Cardiac muscle cell (in vitro differentiated cells and primary cell): ENCODE measurements at regions not wholly inside any gene's neighbourhood (a gene's known extent, or its start where the extent isn't known, plus 50 kb on each side); places are given as distances from the start of the nearest gene placed in this dataset.

ENCODE experiments used
- DNase-seq, 2 donors: peaks; one replicate each; pipeline versions ENCODE4 v3.0.0 to v3.0.0-alpha.2; 2010 to 2017; ENCODE audit warnings: low read depth in 1 of 2, low spot score in 1 of 2
- H3K27ac ChIP-seq: fragments of 200-600 bp; sonication (generic); 2 replicates; pipeline ENCODE4 v1.5.1; 2016
- H3K27me3 ChIP-seq: fragments of 200-600 bp; sonication (generic); 2 replicates; pipeline ENCODE4 v1.6.0; 2016; ENCODE audit warnings: control low read depth
- H3K36me3 ChIP-seq: fragments of 200-600 bp; sonication (generic); 2 replicates; pipeline ENCODE4 v1.5.1; 2016; ENCODE audit warnings: control low read depth
- H3K4me1 ChIP-seq: fragments of 200-600 bp; sonication (generic); 2 replicates; pipeline ENCODE4 v1.8.1; 2017; ENCODE audit warnings: low read depth, mild to moderate bottlenecking, mixed run types
- H3K4me3 ChIP-seq: fragments of 200-600 bp; sonication (generic); 2 replicates; pipeline ENCODE4 v1.5.1; 2016; ENCODE audit warnings: mild to moderate bottlenecking
- H3K9me3 ChIP-seq: fragments of 200-600 bp; sonication (generic); 2 replicates; pipeline ENCODE4 v1.5.1; 2017; ENCODE audit warnings: low read depth, mild to moderate bottlenecking, control low read depth
- CTCF ChIP-seq: IDR thresholded peaks from 2 replicates; pipeline ENCODE4 v1.5.1; 2012; ENCODE audit warnings: low read depth, mild to moderate bottlenecking, low read length

- TF ChIP-seq CTCF, result no peak
- no peak overlapping the region for H3K27ac ChIP-seq
- H3K9me3 ChIP-seq, result no peaks in the 10 kb centered on the region
- no peaks in the 10 kb centered on the region for H3K4me1 ChIP-seq
- H3K36me3 ChIP-seq, result no peaks in the 10 kb centered on the region
- H3K4me3 ChIP-seq, result no peak overlapping the region
- DNase-seq, result no peak
- H3K27me3 ChIP-seq, result no peaks in the 10 kb centered on the region
Measured at GRCh38 chr3:104598848-104599511, 767.7 kb upstream of the ALCAM start.

DNA sequence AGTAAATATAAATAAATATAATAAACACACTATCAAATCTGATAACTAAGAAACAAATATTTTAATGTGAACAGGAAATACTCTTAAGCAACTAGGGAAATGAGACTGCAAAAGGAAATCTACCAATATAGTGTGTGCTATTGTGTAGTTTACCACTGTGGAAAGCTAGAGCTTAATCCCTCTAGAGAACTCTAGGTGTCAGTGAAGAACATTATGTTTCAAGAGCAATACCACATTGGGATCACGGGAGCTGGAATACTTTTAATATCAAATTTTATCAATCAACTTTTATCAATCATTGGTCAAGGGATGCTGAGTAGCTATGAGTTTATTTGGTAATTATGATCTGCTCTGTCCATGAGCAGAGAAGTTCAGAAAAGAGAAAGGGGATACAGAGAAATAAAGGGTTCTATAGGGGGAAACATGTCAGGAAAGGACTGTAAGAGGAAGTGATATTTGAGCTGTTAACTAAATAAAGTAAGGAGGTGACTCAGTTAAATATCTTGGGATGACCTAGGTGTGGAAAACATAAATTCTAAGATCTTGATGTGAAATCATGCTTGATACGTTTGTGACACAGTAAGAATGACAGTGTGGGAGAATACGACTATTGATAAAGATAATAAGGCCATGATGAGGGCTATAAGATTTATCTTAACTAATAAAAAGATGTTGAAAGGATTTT lies 762.2 kb upstream of the ALCAM start:
- no peaks in the 10 kb centered on the region for H3K27me3 ChIP-seq
- peak; percentile 21 to 44 for DNase-seq
- H3K4me3 ChIP-seq, result no peak overlapping the region
- H3K4me1 ChIP-seq, result no peaks in the 10 kb centered on the region
- no peaks in the 10 kb centered on the region for H3K36me3 ChIP-seq
- H3K9me3 ChIP-seq, result no peaks in the 10 kb centered on the region
- H3K27ac ChIP-seq, result no peak overlapping the region
- TF ChIP-seq CTCF, result peak; percentile 58

DNA sequence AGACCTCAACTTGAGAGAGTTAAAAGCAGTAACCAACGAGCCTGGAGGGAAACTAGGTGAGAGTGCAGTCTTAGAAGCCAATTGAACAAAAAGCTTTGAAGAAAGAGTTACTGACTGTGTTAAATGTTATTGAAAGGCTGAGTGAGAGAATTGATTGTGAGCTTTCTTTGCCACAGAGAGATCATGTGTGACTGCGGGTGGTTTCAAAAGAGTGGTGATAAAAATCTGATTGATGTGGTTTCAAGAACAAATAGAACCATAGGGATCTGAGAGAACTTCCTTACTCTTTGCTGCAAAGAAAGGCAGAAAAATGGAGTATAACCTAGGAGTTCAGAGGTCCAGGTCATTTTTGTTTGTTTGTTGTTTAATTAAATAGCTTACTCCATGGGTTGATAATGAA lies 759.9 kb upstream of the ALCAM start:
- no peak for TF ChIP-seq CTCF
- H3K27ac ChIP-seq, result no peak overlapping the region
- no peaks in the 10 kb centered on the region for H3K9me3 ChIP-seq
- H3K4me1 ChIP-seq, result no peaks in the 10 kb centered on the region
- H3K27me3 ChIP-seq, result no peaks in the 10 kb centered on the region
- no peaks in the 10 kb centered on the region for H3K36me3 ChIP-seq
- no peak for DNase-seq
- no peak overlapping the region for H3K4me3 ChIP-seq

DNA sequence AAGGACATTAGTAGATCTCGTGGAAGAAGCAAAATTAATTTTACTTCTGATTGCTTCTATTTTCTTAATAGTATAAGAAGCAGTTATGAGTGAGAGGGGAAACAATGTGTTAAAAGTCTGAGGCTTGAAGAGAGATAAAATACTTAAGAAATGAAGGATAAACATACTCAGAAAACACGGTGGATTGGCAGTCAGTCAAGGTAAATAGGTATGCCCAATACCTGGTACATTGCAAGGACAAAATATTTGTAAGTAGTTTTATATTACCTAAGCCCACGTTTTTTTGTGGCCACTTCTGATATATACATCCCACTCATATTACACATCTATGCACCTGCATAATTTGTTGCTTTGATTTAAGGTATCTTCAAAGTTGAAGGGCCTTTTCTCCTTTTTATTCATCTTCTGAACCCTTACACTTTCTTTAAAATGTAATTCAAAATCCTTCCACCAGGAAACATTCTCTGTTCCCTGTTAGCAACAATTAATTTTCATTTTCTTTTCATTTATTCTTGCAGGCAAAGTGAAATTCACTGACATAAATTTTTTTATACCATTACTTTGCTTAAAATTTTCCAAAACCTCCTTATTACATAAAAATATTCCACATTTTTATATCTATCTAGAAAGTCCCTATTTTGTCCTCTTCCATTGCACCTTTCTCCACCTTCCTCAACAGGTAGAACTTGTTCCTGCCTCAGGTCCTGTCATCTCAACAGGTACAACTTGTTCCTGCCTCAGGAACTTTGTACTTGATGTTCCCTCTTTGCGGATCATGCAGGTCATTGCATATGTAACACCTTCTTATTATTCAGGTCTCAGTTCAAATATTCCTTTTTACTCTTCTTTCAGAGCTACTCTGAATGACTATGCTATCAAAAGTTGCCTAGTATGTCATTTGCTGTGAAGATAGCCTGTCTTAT lies 755.7 kb upstream of the ALCAM start:
- Histone ChIP-seq H3K27me3 (no peaks in the 10 kb centered on the region), H3K4me1 (no peaks in the 10 kb centered on the region), H3K36me3 (no peaks in the 10 kb centered on the region), H3K4me3 (no peak overlapping the region), H3K27ac (no peak overlapping the region), H3K9me3 (no peaks in the 10 kb centered on the region)
- peak; percentile 13 for TF ChIP-seq CTCF
- no peak for DNase-seq

- Histone ChIP-seq H3K4me3 (no peak overlapping the region), H3K27me3 (no peaks in the 10 kb centered on the region), H3K36me3 (no peaks in the 10 kb centered on the region), H3K4me1 (no peaks in the 10 kb centered on the region), H3K27ac (no peak overlapping the region), H3K9me3 (no peaks in the 10 kb centered on the region)
- no peak for DNase-seq
- no peak for TF ChIP-seq CTCF
Measured at GRCh38 chr3:104612218-104612617, 754.5 kb upstream of the ALCAM start.
